HG03571 (cell line): ENCODE measurements at regions not wholly inside any gene's neighbourhood (a gene's known extent, or its start where the extent isn't known, plus 50 kb on each side); places are given as distances from the start of the nearest gene placed in this dataset.
"Not testable (repeated sequence)": the region's sequence is repeated elsewhere in the genome, so short reads cannot be mapped to it uniquely, and the experiment has no call there.

Experiments used
- ATAC-seq: cut with Tn5 transposase; IDR thresholded peaks from one replicate; pipeline ENCODE4 v1.9.1; 2021; ENCODE audit not compliant: unreplicated experiment

- no peak for ATAC-seq
These were observed 186.6 kb upstream of the HAAO start for GRCh38 chr2:42978887-42979415.

GRCh38 chr2:42978175-42978886 lies 185.9 kb upstream of the HAAO start:
- no peak for ATAC-seq

- no peak for ATAC-seq
These were observed 185.1 kb upstream of the HAAO start for GRCh38 chr2:42977270-42978174.

- no peak for ATAC-seq
These were observed 184.0 kb upstream of the HAAO start for GRCh38 chr2:42976351-42976750.

GRCh38 chr2:42974721-42975717 lies 182.6 kb upstream of the HAAO start:
- no peak for ATAC-seq

GRCh38 chr2:42974169-42974720 lies 181.9 kb upstream of the HAAO start:
- no peak for ATAC-seq

GRCh38 chr2:42973726-42974125 lies 181.3 kb upstream of the HAAO start:
- ATAC-seq: no peak

- not testable (repeated sequence) for ATAC-seq
These were observed 180.6 kb upstream of the HAAO start for GRCh38 chr2:42972933-42973516.

- ATAC-seq: no peak
These were observed 179.8 kb upstream of the HAAO start for GRCh38 chr2:42971947-42972736.

- no peak for ATAC-seq
These were observed 179.0 kb upstream of the HAAO start for GRCh38 chr2:42971381-42971780.

GRCh38 chr2:42970151-42970550 lies 177.8 kb upstream of the HAAO start:
- no peak for ATAC-seq

GRCh38 chr2:42969231-42970150 lies 177.1 kb upstream of the HAAO start:
- ATAC-seq: no peak

GRCh38 chr2:42967959-42968674 lies 175.7 kb upstream of the HAAO start:
- no peak for ATAC-seq

- ATAC-seq: no peak
These were observed 173.5 kb upstream of the HAAO start for GRCh38 chr2:42965910-42966309.

GRCh38 chr2:42965196-42965595 lies 172.8 kb upstream of the HAAO start:
- no peak for ATAC-seq

- ATAC-seq: no peak
These were observed 172.2 kb upstream of the HAAO start for GRCh38 chr2:42964439-42965083.

GRCh38 chr2:42963452-42964068 lies 171.2 kb upstream of the HAAO start:
- no peak for ATAC-seq
